GM13977 (cell line): ENCODE measurements at regions not wholly inside any gene's neighbourhood (a gene's known extent, or its start where the extent isn't known, plus 50 kb on each side); places are given as distances from the start of the nearest gene placed in this dataset.

Experiments
- DNase-seq: peaks from one replicate; pipeline ENCODE4 v3.0.0; 2012; ENCODE audit warnings: low spot score
- CTCF ChIP-seq: IDR thresholded peaks from 2 replicates; pipeline ENCODE4 v1.5.1; 2012; ENCODE audit warnings: mild to moderate bottlenecking, control low read depth; ENCODE audit not compliant: insufficient read depth; ENCODE audit errors: extremely low read depth, missing control alignments
- in situ Hi-C: fragments of 300-500 bp; cut with MboI; formaldehyde crosslinking; loops from one replicate; pipeline ENCODE4 v1.12.0; 2022; ENCODE audit warnings: low sequenced_read_pairs, low pct_unique_long_range_greater_than_20kb, mixed read lengths, inconsistent platforms; ENCODE audit not compliant: unreplicated experiment

GRCh38 chr5:158177146-158177545 is 318.2 kb upstream of the CLINT1 start:
- TF ChIP-seq CTCF: no peak
- in situ Hi-C loops: loop anchor here (10.0 kb wide), 1 partner anchor 938 kb away; no protein-coding TSS in a partner anchor
- DNase-seq: no peak

DNA sequence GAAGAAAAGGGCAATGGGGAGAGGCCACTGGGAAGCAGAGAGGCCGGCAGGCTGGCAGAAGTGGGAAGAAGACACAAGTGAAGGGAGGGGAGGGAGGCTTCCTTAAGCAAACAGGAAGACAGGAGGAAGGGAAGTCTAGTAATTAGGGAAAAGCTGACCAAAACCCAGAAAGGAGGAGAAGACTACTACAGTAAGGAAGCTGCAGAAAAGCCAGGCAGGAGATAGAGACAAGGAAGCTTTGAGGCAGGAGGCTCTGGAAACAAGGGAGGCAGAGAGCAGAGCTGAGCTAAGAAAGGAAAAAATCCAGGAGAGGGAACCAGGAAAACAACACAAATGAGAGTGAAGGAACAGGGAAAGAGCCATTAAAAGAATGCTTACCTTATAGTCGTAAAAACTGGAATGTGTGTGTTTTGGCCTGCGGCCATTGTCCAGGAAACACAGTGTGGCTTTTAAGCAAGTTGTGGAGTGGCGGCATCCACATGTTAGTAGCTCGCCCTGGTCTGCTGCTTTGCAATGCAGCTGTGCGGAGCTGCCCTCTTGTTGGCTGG is 317.1 kb upstream of the CLINT1 start:
- TF ChIP-seq CTCF: no peak
- no peak for DNase-seq
- in situ Hi-C loops: loop anchor here (10.0 kb wide), 1 partner anchor 939 kb away; no protein-coding TSS in a partner anchor

- in situ Hi-C loops: loop anchor here (10.0 kb wide), 1 partner anchor 940 kb away; no protein-coding TSS in a partner anchor
- peak; percentile 86 for TF ChIP-seq CTCF
- peak; percentile 75 for DNase-seq
Observed at GRCh38 chr5:158174918-158175851, 316.2 kb upstream of the CLINT1 start.

DNA sequence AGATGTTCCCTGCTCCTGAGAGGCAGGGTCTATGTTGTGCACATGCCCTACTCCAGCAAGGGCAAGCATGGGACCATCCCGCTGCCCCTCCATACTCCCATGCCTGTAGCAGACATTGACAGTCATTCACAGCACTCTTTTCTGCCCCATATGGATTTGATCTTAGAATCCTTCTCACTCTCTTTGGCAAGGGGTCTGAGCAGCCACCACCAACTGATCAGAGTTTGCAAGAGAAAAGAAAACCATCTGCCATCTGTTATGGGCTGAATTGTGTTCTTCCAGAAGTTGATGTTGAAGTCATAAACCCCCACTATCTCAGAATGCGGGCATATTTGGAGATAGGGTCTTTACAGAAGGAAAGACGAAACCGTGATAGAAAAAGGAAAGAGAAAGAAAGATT is 315.1 kb upstream of the CLINT1 start:
- DNase-seq: no peak
- in situ Hi-C loops: loop anchor here (10.0 kb wide), 1 partner anchor 941 kb away; no protein-coding TSS in a partner anchor
- no peak for TF ChIP-seq CTCF

GRCh38 chr5:158172005-158172404 is 313.1 kb upstream of the CLINT1 start:
- TF ChIP-seq CTCF: no peak
- no peak for DNase-seq
- in situ Hi-C loops: loop anchor here (10.0 kb wide), 1 partner anchor 943 kb away; no protein-coding TSS in a partner anchor

- in situ Hi-C loops: loop anchor here (10.0 kb wide), 1 partner anchor 944 kb away; no protein-coding TSS in a partner anchor
- no peak for TF ChIP-seq CTCF
- no peak for DNase-seq
Observed at GRCh38 chr5:158170534-158170933, 311.6 kb upstream of the CLINT1 start.
